ENCODE measurements at regions not wholly inside any gene's neighbourhood (a gene's known extent, or its start where the extent isn't known, plus 50 kb on each side); places are given as distances from the start of the nearest gene placed in this dataset.

DNA sequence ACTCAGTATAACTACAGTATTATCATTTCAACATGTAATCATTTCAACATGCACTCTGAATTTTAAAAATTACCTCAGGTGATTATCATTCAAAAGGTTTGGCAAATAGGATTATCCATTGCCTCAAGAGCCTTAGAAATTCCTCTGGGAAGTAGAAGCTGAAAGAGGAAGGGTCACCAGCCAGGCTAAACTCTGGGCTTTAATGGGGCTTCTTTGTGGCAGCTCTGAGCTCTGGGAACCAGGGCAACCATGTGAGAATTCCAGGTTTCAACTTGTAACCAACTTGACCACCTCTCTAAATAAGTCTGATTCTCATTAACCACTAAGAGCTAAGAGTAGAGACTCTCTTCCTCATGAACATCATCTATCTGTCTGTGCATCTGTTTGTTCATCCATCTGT, 117.2 kb upstream of the MED14 start:
- TF ChIP-seq, protein P1, sequence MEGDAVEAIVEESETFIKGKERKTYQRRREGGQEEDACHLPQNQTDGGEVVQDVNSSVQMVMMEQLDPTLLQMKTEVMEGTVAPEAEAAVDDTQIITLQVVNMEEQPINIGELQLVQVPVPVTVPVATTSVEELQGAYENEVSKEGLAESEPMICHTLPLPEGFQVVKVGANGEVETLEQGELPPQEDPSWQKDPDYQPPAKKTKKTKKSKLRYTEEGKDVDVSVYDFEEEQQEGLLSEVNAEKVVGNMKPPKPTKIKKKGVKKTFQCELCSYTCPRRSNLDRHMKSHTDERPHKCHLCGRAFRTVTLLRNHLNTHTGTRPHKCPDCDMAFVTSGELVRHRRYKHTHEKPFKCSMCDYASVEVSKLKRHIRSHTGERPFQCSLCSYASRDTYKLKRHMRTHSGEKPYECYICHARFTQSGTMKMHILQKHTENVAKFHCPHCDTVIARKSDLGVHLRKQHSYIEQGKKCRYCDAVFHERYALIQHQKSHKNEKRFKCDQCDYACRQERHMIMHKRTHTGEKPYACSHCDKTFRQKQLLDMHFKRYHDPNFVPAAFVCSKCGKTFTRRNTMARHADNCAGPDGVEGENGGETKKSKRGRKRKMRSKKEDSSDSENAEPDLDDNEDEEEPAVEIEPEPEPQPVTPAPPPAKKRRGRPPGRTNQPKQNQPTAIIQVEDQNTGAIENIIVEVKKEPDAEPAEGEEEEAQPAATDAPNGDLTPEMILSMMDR (IDR thresholded peaks at IDR 0.05; ENCODE audit: unreplicated experiment), result no peak
- Mint-ChIP-seq H3K36me3 (ENCODE audit: low read depth, unreplicated experiment) (no peaks in the 10 kb centered on the region), H3K9me3 (ENCODE audit: unreplicated experiment) (no peaks in the 10 kb centered on the region), H3K27me3 (ENCODE audit: unreplicated experiment) (no peaks in the 10 kb centered on the region), H3K4me1 (ENCODE audit: unreplicated experiment) (no peaks in the 10 kb centered on the region), H3K27ac (ENCODE audit: unreplicated experiment) (no peak overlapping the region), H3K4me3 (ENCODE audit: unreplicated experiment) (no peak overlapping the region)
- no peak for DNase-seq (ENCODE audit: low spot score)

DNA sequence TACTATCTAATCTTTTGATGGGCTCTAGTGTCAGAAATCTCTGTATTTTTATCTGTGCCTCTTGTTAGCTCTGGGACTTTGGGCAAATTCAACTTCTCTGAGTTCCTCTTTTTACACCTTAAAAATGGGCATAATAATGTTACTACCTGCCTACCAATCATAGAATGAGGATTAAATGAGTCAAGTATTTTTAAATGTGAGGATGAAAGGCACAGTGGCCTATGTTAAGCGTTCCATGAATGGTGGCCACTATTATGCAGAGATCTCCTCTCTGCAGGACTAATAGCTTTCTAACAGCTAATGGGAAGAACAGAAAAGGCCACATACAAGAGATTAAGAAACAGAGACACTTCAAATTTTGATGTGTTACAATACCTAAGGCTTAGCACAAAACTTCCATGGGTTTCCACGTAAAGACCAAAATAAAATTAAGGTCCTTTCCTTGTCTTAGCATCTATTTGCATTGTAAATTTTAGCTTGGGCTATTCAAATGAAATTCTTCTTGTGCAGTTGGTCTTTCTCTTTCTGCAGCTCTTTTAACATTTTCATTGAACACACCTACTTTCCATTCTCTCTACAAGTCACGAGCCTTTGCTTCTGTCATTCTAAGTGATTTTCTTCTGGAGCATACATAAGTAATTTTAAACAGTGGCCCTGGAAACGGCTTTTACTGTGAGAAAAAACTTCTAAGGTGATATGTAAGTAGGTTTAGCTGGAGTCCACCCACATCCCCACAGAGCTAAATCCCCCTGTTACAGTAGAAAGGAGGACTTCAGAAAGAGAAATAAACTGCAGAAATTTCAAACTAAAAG, 117.9 kb upstream of the MED14 start:
- Mint-ChIP-seq H3K4me1 (ENCODE audit: unreplicated experiment) (no peaks in the 10 kb centered on the region), H3K27ac (ENCODE audit: unreplicated experiment) (no peak overlapping the region), H3K36me3 (ENCODE audit: low read depth, unreplicated experiment) (no peaks in the 10 kb centered on the region), H3K27me3 (ENCODE audit: unreplicated experiment) (no peaks in the 10 kb centered on the region), H3K4me3 (ENCODE audit: unreplicated experiment) (no peak overlapping the region), H3K9me3 (ENCODE audit: unreplicated experiment) (no peaks in the 10 kb centered on the region)
- TF ChIP-seq, protein P1 (IDR thresholded peaks at IDR 0.05; ENCODE audit: unreplicated experiment), result no peak
- no peak for DNase-seq (ENCODE audit: low spot score)

DNA sequence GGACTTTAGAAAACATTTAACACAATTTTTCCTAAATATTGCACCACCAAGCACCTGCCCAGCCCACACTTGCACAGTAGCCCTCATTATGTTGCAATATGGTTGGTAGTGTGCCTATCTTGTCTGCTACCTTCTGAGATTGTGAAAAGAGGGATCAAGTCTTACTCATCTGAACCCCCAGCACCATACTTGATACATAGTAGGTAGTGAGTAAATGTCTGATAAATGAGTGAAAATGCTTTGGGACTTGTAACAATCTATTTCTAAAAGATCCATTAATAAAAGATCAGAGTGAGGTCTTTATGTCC, 118.4 kb upstream of the MED14 start:
- no peaks in the 10 kb centered on the region for H3K27me3 Mint-ChIP-seq (ENCODE audit: unreplicated experiment)
- no peak overlapping the region for H3K4me3 Mint-ChIP-seq (ENCODE audit: unreplicated experiment)
- H3K4me1 Mint-ChIP-seq (ENCODE audit: unreplicated experiment), result no peaks in the 10 kb centered on the region
- no peak overlapping the region for H3K27ac Mint-ChIP-seq (ENCODE audit: unreplicated experiment)
- H3K9me3 Mint-ChIP-seq (ENCODE audit: unreplicated experiment), result no peaks in the 10 kb centered on the region
- no peaks in the 10 kb centered on the region for H3K36me3 Mint-ChIP-seq (ENCODE audit: low read depth, unreplicated experiment)
- TF ChIP-seq, protein P1 (IDR thresholded peaks at IDR 0.05; ENCODE audit: unreplicated experiment), result no peak
- DNase-seq (ENCODE audit: low spot score), result no peak

DNA sequence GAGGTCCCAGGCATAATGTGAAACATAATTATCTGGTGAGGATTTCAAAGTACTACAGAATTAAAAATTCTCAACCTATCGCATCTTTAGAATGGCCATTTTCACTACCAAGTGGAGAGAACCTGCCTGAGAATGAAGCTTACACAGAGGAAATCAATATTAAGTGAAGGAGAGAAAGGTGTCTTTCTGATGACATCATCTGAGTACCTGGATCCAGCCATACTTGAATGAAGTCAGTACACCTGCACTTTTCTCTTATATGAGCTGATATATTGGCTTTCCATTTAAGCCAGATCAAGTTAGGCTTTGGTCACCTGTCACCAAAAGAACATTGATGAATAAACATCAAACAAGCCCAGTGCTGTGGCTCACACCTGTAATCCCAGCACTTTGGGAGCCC, 118.9 kb upstream of the MED14 start:
- Mint-ChIP-seq H3K36me3 (ENCODE audit: low read depth, unreplicated experiment) (no peaks in the 10 kb centered on the region), H3K27ac (ENCODE audit: unreplicated experiment) (no peak overlapping the region)

DNA sequence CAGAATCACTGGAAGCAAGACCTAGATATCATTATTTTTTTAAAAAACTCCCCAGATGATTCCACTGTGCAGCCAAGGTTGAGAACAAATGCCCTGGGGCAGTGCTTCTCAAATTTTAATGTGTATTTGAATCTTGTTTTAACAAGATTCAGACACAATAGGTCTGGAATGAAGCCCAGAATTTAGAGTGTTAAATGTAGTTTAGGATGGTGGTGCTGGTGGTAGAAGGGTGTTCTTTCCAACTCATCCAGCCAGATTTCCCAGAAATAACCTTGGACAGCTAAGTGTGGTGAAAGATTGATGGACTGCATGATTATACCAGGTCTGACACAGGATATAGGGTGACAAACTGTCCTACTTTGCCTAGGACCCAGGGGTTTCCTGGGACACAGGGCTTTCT, 120.1 kb upstream of the MED14 start:
- no peaks in the 10 kb centered on the region for H3K36me3 Mint-ChIP-seq (ENCODE audit: low read depth, unreplicated experiment)
- DNase-seq (ENCODE audit: low spot score), result no peak
- H3K9me3 Mint-ChIP-seq (ENCODE audit: unreplicated experiment), result no peaks in the 10 kb centered on the region
- TF ChIP-seq, protein P1 (IDR thresholded peaks at IDR 0.05; ENCODE audit: unreplicated experiment), result no peak
- no peak overlapping the region for H3K4me3 Mint-ChIP-seq (ENCODE audit: unreplicated experiment)
- H3K27ac Mint-ChIP-seq (ENCODE audit: unreplicated experiment), result no peak overlapping the region
- H3K4me1 Mint-ChIP-seq (ENCODE audit: unreplicated experiment), result no peaks in the 10 kb centered on the region
- no peaks in the 10 kb centered on the region for H3K27me3 Mint-ChIP-seq (ENCODE audit: unreplicated experiment)

More for the DNA sequence above, 118.9 kb upstream of the MED14 start:
- no peaks in the 10 kb centered on the region for H3K4me1 Mint-ChIP-seq (ENCODE audit: unreplicated experiment)
- no peak for DNase-seq (ENCODE audit: low spot score)
- H3K27me3 Mint-ChIP-seq (ENCODE audit: unreplicated experiment), result no peaks in the 10 kb centered on the region
- no peak overlapping the region for H3K4me3 Mint-ChIP-seq (ENCODE audit: unreplicated experiment)
- TF ChIP-seq, protein P1 (IDR thresholded peaks at IDR 0.05; ENCODE audit: unreplicated experiment), result no peak
- H3K9me3 Mint-ChIP-seq (ENCODE audit: unreplicated experiment), result no peaks in the 10 kb centered on the region
